GM21360 (cell line): ENCODE measurements at regions not wholly inside any gene's neighbourhood (a gene's known extent, or its start where the extent isn't known, plus 50 kb on each side); places are given as distances from the start of the nearest gene placed in this dataset.

ENCODE experiments used
- ATAC-seq: cut with Tn5 transposase; IDR thresholded peaks from one replicate; pipeline ENCODE4 v1.9.1; 2021; ENCODE audit warnings: mild to moderate bottlenecking, moderate library complexity; ENCODE audit not compliant: unreplicated experiment

DNA sequence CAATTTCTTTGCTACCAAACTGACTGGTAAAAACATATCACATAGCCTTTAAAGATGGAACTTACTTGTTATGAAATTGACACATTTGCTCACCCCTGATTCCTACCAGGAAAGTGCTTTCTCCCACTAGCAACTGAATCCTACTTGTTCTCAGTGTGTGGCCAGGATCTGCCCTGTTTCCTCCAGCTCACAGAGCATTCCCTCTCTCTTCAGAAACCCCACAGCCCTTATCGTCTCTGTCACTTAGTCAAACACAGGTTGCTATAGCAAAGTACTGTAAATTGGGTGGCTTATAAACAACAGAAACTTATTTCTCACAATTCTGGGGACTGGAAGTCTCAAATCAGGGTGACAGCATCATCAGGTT lies 265.2 kb upstream of the BOD1L1 start:
- no peak for ATAC-seq

GRCh38 chr4:13893211-13893610 lies 265.7 kb upstream of the BOD1L1 start:
- no peak for ATAC-seq

DNA sequence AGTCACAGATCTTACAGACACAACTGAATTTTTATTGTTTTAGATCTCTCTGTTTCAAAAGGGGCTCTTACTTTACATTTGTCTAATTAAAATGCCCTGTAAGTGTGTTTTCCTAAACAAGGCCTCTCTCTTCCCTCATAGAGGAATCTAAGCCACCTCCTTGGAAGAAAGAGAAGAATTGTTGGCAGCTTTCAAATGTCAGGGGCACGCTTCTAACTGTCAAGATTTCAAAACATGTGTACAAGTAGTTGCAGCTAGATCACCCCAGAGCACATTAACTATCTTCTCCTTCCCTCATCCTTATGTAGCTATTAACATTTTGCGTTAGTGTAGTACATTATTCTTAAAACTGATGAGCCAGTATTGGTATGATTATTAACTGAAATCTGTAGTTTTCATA lies 266.5 kb upstream of the BOD1L1 start:
- ATAC-seq = no peak

DNA sequence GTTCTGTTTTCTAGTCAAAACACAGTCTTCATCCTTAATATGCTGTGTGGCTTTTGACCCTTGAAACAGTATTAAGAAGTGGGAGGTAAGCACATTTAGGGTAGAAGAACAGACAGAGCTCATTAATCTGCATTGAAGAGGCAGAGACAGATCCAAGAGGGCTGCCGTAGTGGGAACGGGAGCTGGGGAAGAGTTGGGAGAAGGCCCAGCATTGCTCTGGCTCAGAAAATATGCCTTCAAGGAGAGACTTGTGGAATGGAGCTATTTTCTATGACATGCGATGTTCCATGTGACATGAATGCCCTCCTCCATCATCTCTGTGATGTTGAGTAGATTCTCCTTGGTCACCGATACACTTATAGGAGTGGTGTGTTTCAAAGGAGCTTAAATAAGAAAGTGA lies 273.3 kb upstream of the BOD1L1 start:
- ATAC-seq = no peak

DNA sequence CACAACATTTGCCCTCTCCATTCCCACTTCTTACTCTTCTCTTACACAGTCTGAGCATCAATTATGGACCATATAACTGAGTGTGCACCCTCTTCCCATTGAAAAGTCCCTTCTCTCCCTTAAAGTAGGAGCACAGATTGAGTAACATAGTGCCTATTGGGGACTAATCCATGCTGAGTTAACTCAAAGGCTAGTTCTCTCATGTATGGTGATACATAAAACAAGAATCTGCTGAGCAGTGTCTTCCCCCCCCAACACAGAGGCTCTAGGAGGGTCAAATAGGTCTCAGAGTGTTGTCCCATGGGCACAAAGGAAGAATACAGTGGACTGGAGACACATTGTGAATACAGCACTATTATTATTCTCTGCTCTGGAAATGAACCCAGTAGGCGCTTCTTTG lies 274.6 kb upstream of the BOD1L1 start:
- no peak for ATAC-seq

- no peak for ATAC-seq
Measured at GRCh38 chr4:13903061-13903460, 275.5 kb upstream of the BOD1L1 start.

- no peak for ATAC-seq
Measured at GRCh38 chr4:13903901-13904300, 276.4 kb upstream of the BOD1L1 start.

GRCh38 chr4:13905543-13905942 lies 278.0 kb upstream of the BOD1L1 start:
- ATAC-seq = no peak

DNA sequence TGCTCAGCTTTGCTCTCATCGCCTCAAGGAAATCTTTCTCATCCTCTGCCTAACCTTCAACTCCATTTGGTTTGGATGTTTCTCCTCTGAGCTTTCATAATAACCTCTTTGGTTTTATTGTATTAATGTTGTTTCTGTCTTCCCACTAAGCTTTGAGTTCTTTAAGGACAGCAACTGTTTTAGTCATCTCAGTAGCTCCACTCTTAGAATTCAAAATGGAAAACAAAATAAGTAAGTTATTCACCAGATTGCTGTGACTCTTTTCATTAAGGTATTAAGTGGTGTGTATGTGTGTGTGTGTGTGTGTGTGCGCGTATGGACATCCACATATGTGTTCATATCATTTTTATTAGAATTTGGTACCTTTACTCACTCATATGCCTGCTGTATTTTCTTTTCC lies 279.2 kb upstream of the BOD1L1 start:
- ATAC-seq = no peak

GRCh38 chr4:13907255-13907751 lies 279.8 kb upstream of the BOD1L1 start:
- no peak for ATAC-seq

- no peak for ATAC-seq
Measured at GRCh38 chr4:13908455-13908854, 280.9 kb upstream of the BOD1L1 start.

DNA sequence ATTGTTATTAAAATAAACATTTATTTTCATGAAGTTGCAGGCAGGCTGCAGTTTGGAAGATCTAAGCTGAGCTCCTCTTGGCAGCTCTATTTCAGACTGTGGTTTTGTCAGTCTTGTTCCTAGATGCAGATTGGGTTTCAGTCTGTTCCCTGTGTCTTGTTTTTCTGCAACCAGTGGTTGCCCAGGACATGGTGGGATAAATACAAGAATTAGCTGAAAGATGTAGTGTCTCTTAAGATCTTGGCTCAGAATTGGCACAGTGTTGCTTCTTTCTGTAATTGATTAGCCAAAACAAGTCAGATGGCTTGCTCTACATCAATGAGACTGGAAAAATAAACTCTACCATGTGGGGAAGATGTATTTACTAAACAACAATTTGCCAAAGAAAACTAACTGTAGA lies 283.0 kb upstream of the BOD1L1 start:
- ATAC-seq = no peak

GRCh38 chr4:13911256-13911655 lies 283.7 kb upstream of the BOD1L1 start:
- ATAC-seq = no peak

DNA sequence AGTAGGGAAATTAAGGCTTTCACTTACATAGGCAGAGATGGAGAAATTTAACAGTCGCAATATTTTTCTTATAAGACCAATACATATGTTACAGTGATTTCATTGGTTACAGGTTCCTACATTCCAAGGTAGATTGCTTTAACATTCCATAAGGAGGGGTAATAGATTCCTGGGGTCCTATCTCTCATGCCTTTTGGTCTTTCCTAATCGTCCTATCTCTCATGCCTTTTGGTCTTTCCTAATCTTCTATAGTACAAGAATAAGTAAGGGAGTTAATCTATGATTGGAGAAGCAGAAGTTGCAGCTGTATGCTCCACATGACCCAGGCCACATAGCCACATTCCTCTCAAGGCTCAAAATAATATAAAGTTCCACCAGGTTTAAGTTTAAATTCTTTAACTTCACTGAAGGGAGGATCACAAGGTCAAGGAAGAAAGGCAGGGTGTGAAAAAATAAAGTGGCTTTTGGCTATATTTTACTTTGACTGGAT lies 285.0 kb upstream of the BOD1L1 start:
- ATAC-seq = no peak

GRCh38 chr4:13912966-13913365 lies 285.4 kb upstream of the BOD1L1 start:
- ATAC-seq = no peak

DNA sequence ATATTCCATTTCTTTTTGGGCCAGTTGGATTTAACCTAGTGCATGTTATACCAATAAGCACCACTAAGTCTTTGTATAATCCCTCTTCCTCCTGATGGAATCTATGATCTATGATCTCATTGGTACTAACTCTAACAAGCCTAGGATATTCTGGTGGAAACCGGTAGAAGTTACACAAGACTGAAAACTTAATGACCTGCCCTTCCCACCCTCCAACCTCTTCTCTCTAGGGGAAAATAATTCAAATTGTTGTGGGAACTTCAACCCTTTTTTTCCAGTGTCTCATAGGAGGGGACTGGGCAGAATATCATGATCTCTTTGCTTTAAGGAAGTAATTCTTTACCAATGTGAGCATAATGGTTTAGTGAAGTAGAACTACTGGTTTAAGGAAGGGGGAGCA lies 289.5 kb upstream of the BOD1L1 start:
- ATAC-seq = no peak

DNA sequence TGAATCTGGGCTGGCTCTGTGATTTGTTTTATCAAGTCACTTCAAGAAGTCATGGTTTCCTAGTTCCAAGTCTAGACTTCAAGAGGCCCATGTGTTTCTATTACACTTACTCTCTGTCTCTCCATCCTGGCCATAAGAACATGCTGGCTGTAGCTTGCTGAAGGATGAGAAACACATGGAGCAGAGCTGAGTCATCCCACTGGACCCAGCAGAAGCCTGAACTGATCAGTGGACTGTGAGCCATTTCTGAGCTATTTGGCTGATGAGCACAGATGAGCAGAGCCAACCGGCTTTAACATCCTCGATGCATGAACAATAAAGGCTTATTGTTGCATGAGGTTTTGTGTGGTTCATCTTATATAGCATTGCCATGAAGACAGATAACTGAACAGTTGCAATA lies 290.6 kb upstream of the BOD1L1 start:
- no peak for ATAC-seq

DNA sequence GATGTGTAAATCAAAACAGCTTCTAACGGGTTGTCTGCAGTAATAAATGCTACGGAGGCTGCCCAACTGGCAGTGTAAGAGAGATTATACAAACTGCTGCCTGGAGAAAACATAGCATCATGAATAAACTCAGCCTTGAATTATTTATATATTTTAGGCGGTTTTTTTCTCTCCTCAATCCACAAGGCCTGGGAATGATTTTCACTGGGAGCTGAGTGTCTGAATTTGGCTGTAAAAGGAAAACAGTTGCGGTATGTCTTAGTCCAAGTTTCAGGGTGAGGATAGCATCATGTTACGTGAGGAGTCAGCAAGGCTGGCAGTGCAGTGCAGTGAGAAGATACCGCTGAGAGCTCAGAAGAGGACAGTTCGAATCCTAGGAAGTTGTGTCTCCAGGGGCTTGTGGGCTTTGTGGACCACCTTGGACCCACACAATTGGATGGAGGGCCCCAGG lies 291.5 kb upstream of the BOD1L1 start:
- ATAC-seq = no peak

DNA sequence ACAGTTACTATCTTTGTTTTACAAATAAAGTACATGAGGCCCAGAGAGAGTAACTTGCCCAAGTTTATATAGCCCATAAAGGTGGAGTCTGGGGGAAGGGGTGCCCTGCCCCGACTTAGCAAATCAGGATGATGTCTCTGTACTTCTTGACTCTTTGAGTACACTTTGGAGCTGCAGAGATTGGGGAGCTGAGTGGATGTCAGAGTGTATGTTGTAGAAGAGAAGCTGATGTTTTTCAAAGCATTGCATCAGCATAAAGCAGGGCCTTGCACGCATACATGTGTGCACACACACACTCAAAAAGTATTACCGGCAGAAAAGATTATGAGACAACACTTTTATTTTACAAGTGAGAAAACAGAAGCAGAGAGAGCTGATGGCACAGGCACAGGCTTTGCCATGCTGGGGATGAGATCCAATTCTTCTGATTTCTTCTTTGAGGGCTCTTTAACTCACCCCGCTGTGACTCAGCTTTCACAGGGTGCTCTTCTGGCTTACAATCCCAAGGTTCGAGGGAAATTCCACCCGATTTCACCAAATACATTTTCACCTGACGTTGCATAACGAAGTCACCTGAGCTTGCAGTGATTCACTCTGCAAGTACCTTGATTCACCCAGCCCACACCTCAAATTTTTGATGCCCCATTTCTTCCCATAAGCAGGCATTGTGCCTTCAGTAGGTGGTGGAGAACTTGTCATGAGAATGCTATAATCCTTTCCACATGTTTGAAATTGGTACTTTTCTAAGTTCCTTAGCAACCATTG lies 292.8 kb upstream of the BOD1L1 start:
- ATAC-seq = no peak

- no peak for ATAC-seq
Measured at GRCh38 chr4:13920901-13921300, 293.4 kb upstream of the BOD1L1 start.

GRCh38 chr4:13921805-13922204 lies 294.3 kb upstream of the BOD1L1 start:
- no peak for ATAC-seq

GRCh38 chr4:13922459-13922858 lies 294.9 kb upstream of the BOD1L1 start:
- no peak for ATAC-seq
